ENCODE measurements at regions not wholly inside any gene's neighbourhood (a gene's known extent, or its start where the extent isn't known, plus 50 kb on each side); places are given as distances from the start of the nearest gene placed in this dataset.

- TF ChIP-seq CTCF (conservative IDR thresholded peaks at IDR 0.05; ENCODE audit: low read depth, low read length) = no peak
- no peak for TF ChIP-seq EZH2 (IDR thresholded peaks at IDR 0.05; ENCODE audit: low read length, unreplicated experiment)
- no peak for TF ChIP-seq EZH2phosphoT487 (IDR thresholded peaks at IDR 0.05; ENCODE audit: borderline replicate concordance, low read length)
Observed at GRCh38 chr2:6523476-6523875, 342.2 kb downstream of the CMPK2 start.
